HuH-7 (cell line): ENCODE measurements at regions not wholly inside any gene's neighbourhood (a gene's known extent, or its start where the extent isn't known, plus 50 kb on each side); places are given as distances from the start of the nearest gene placed in this dataset.
"Not testable (repeated sequence)": the region's sequence is repeated elsewhere in the genome, so short reads cannot be mapped to it uniquely, and the experiment has no call there.

Experiments used
- DNase-seq: peaks from one replicate; pipeline ENCODE4 v3.0.0; 2011; ENCODE audit warnings: low spot score

GRCh38 chr1:191760016-191760415, 398.2 kb upstream of the RGS18 start:
- no peak for DNase-seq

DNA sequence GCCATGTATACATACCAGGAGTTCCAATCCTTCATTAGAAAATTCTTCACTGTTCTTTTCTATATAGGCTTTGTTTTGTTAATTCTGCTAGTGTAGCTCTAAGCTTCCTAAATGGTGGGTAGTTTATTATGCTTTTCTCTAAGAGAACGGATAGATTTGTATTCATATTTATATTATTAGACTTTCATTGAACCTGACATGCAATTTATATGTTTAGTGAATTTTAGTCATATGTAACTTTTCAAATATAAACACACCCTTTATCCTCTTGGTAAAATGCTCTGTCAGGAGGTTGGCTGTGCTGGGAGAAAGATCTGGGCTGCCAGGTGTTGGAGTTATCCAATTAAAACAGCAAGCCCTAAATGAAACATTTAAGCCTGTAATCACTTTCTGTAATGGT, 369.7 kb upstream of the RGS18 start:
- DNase-seq: no peak

DNA sequence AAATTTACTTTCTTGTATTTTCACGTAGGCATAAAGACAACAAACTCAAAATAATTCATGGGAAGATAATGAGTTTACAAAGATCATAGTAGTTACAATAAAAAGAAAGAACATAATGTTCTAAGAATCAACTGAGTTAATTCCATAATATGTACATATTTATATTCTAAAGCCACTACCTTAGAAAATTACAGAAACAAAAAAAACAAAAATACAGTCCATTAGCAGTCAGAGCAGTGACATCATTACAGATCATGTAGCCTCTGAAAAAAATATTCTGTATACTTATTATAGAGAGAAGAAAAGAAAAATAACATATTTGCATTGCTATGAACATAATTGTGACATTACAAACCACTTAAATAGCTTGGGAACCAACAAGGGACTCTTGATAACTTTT, 360.1 kb upstream of the RGS18 start:
- no peak for DNase-seq

DNA sequence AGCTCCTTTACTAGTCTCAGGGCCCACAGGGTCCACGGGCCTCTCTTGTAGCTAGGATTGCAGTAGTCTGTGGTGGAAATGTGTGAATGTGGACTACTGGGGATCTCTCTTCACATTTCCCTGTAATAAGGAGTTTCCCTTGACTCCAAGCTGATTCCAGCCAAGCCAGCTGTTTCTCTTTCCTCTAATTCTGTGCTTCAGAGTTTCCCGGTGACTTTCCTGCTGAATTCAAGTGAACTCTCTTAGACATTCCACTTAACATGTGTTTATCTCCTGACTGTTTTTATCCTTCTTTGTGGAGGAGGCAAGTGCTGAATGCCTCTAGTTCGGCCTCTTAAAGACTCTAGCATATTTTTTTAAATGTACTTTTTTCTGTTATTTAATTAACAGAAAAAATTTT, 354.0 kb upstream of the RGS18 start:
- no peak for DNase-seq

- not testable (repeated sequence) for DNase-seq
These were observed 344.7 kb upstream of the RGS18 start for GRCh38 chr1:191813593-191813992.

DNA sequence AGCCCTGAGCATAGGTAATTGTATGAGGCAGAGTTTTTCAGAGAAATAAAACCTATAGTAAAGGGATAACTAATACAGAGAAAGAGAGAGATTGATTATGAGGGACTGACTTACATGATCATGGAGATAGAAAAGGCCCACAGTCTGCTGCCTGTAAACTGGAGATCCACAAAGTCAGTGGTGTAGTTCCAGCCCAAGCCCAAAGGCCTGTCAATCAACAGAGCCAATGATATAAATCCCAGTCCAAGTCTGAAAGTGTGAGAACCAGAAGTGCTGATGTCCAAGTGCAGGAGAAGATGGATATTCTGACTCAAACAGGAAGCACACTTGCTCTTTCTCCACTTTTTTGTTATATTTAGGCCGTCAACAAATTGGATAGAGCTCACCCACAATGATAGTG, 340.1 kb upstream of the RGS18 start:
- DNase-seq: no peak

GRCh38 chr1:191831572-191831971, 326.7 kb upstream of the RGS18 start:
- no peak for DNase-seq

- no peak for DNase-seq
These were observed 318.4 kb upstream of the RGS18 start for GRCh38 chr1:191839891-191840290.

DNA sequence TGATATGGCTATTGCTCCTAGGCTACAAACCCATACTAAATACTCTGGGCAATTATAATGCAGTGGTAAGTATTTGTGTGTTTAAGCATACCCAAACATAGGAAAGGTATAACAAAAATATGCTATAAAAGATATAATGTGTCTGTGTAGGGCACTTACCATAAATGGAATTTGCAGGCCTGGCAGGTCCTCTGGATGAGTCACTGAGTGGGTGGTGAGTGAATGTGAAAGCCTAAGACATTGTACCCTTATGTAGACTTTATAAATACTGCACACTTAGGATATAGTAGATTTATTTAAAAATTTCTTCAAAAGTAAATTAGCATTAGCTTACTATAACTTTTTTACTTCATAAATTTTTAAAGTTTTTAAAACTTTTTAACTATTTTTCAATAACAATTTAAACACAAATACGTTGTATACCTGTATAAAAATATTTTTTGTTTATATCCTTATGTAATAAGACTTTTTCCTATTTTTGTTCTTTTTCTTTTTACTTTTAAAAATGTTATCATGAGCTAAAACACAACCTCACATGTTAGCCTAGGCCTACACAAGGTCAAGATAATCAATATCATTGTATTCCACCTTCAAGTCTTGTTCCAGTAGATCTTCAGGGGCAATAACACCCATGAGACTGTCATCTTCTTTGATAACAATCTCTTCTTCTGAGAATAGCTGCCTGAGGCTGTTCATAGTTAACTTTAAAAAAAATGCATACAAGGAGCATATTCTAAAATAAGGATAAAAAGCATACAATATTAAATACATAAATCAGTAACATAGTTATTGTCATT, 306.3 kb upstream of the RGS18 start:
- DNase-seq: no peak

DNA sequence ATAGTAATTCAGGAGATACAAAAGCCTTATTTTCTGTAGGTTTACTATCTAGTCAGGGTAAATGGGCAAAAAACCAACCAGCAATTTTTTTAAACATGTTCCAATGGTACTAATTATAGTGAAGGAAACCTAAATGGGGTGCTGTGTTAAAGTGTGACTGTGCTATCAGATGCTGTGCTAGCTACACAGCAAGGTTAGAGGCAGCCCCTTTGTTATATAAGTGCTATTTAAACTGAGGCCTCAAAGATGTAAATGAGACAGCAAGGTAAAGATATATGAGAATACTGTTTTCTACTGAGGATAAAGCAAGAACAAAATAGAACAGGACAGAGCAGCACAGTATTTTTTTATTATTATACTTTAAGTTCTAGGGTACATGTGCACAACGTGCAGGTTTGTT, 305.4 kb upstream of the RGS18 start:
- no peak for DNase-seq

- DNase-seq: no peak
These were observed 300.7 kb upstream of the RGS18 start for GRCh38 chr1:191857600-191857999.

DNA sequence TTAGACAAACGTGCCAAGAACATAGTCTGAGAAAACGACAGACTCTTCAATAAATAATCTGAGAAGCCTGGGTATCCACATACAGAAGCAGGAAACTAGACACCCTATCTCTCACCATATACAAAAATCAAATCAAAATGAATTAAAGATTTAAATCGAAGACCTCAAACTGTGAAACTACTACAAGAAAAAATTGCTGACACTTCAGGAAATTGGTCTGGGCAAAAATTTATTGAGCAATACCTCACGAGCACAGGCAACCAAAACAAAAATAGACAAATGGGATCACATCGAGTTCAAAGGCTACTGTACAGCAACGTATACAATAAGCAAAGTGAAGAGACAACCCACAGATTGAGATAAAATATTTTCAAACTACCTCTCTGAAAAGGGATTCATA, 292.8 kb upstream of the RGS18 start:
- no peak for DNase-seq

DNA sequence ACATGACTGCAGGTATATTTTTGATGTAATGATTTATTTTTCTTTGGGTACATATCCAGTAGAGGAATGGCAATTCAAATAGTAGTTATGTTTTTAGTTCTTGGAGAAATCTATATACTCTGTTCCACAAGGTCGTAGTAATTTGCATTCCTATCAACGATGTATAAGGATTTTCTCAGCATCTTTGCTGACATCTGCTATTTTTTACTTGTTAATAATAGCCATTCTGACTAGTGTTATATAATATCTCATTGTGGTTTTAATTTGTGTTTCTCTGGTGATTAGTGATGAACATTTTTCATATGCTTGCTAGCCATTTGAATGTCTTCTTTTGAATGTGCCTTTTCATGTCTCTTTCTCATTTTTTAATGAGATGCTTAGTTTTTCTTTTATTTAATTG, 292.1 kb upstream of the RGS18 start:
- no peak for DNase-seq

DNA sequence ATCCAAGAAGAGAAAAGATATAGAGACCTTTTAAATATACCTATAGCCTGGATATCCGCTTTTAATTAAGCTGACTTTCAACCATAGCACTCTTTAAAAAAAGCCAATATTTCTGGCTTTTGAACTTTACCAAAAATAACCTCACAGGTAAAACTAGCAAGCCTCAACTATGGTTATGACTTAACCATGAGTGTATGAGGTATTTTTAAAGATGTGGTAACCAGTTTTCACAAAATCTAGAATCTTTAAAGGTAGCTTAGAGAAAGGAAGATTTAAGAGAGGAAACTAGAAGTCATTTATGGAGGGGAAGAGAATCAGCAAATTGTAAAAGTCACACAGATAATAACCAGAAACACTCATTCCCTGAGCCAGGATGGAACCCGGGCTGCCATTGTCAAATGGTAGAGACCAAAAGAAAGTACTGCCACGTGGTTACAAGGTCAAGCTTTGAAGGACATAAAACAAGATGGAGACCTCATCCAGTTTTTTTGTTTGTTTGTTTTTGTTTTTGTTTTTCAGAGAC, 288.4 kb upstream of the RGS18 start:
- no peak for DNase-seq

DNA sequence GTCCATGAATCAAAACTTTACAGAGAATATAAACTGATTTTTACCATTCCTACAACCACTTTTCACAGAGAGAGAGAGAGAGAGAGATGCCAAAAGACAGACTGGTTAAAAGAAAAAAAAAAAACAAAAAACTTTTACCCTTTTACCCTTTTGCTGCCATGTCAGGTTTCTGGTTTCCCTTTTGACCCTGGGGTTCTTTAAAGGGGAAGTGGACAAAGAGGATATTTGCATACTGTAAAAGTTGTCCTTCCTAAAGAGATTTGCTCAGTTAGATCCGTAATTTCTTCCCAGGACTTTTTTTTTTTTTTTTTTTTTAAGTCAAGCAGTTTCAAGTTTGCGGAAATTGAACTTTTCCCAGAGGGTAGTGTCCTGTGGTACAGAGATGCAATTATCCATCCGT, 287.8 kb upstream of the RGS18 start:
- no peak for DNase-seq

DNA sequence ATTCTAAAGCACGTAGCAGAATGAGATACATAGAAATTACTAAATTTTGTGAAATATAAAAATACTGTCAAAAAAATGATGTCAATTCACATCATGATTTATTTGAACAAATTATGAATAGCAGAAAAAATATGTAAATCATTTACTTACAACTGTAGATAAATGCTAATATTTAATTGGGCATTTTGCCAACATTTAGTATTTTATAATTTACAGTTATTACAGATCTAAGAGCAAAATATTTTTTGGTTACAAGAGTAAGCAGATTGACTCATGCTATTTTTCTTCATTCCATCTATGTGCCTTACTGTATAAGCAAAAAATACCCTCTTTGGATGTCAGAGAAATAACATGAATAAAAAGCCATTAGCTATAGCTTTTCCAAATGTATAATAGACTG, 282.3 kb upstream of the RGS18 start:
- no peak for DNase-seq

- no peak for DNase-seq
These were observed 281.6 kb upstream of the RGS18 start for GRCh38 chr1:191876631-191877030.

- DNase-seq: no peak
These were observed 275.4 kb upstream of the RGS18 start for GRCh38 chr1:191882870-191883269.

- no peak for DNase-seq
These were observed 271.3 kb upstream of the RGS18 start for GRCh38 chr1:191886977-191887376.

DNA sequence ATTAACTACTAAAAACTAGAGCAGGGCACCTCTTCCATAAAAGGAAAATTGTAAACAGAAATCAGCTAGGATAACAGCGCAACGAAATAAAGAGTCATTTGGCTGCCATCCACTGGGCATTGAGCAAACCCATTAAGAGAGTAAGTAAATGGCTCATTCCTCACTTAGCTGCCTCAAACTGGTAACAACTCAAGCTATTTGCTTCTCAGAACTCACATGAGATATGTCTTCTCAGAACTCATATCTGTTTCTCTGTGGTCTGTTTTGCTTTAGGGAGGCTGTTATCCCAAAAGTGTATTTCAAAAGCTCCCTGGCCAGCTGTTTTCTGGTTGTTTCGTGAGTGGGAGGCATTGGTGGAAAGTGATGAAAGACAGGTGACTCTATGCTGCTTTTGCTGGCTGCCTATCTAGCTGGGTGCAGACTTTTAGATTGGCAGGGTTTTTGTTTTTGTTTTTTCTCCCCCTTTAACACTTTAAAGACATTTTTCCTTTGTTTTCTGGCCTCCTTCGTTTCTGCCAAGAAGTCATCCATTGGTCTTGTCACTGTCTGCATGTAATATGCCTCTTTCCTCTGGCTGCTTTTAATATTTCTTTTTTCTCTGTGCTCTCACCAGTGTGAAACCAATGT, 269.2 kb upstream of the RGS18 start:
- no peak for DNase-seq

GRCh38 chr1:191889623-191890003, 268.6 kb upstream of the RGS18 start:
- no peak for DNase-seq

DNA sequence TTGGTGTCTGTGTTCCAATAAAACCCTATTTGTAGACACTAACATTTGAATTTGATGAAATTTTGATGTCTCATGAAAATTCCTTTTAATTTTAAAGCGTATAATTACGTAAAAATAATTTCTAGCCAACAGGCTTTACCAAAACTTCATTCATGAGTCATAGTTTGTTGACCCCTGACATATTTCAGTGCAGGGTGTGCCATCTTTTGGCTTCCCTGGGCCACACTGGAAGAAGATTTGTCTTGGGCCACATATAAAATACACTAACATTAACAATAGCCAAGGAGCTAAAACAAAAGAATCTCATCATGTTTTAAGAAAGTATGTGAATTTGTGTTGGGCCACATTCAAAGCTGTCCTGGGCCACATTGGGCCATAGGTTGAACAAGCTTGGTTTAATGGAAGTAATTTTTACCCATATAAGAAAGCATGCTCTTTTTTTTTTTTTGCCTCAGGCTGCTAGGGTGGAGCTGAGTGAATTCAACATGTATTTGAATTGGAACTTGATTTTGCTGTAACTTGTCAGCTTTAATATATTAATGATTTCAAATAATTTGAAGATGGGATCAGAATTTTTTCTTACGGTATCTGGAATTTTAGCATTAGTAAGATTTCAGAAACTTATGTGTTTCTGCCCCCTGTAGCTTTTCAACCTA, 267.7 kb upstream of the RGS18 start:
- no peak for DNase-seq

- DNase-seq: no peak
These were observed 265.5 kb upstream of the RGS18 start for GRCh38 chr1:191892716-191893115.
